IPS-20b (cell line): ENCODE measurements at regions not wholly inside any gene's neighbourhood (a gene's known extent, or its start where the extent isn't known, plus 50 kb on each side); places are given as distances from the start of the nearest gene placed in this dataset.

ENCODE experiments used
- H3K27ac ChIP-seq: one replicate; pipeline ENCODE4 v1.5.1; 2013; ENCODE audit warnings: low read length
- H3K27me3 ChIP-seq: 2 replicates; pipeline ENCODE4 v1.6.1; 2013; ENCODE audit warnings: mild to moderate bottlenecking, low read length, inconsistent platforms; ENCODE audit not compliant: insufficient read depth
- H3K36me3 ChIP-seq: 2 replicates; pipeline ENCODE4 v1.6.1; 2013; ENCODE audit warnings: low read depth, mild to moderate bottlenecking, inconsistent platforms, low read length, moderate library complexity; ENCODE audit not compliant: insufficient read depth
- H3K4me1 ChIP-seq: 2 replicates; pipeline ENCODE4 v1.6.1; 2013; ENCODE audit warnings: mild to moderate bottlenecking, control low read depth, inconsistent platforms, low read length, moderate library complexity; ENCODE audit not compliant: insufficient read depth
- H3K4me3 ChIP-seq: 2 replicates; pipeline ENCODE4 v1.5.1; 2013; ENCODE audit warnings: mild to moderate bottlenecking, low read length, inconsistent platforms
- H3K9ac ChIP-seq: 2 replicates; pipeline ENCODE4 v1.6.1; 2013; ENCODE audit warnings: low read depth, mild to moderate bottlenecking, inconsistent platforms, low read length, moderate library complexity
- H3K9me3 ChIP-seq: 2 replicates; pipeline ENCODE4 v1.6.1; 2013; ENCODE audit warnings: mild to moderate bottlenecking, low read depth, low read length, inconsistent platforms; ENCODE audit not compliant: insufficient read depth

DNA sequence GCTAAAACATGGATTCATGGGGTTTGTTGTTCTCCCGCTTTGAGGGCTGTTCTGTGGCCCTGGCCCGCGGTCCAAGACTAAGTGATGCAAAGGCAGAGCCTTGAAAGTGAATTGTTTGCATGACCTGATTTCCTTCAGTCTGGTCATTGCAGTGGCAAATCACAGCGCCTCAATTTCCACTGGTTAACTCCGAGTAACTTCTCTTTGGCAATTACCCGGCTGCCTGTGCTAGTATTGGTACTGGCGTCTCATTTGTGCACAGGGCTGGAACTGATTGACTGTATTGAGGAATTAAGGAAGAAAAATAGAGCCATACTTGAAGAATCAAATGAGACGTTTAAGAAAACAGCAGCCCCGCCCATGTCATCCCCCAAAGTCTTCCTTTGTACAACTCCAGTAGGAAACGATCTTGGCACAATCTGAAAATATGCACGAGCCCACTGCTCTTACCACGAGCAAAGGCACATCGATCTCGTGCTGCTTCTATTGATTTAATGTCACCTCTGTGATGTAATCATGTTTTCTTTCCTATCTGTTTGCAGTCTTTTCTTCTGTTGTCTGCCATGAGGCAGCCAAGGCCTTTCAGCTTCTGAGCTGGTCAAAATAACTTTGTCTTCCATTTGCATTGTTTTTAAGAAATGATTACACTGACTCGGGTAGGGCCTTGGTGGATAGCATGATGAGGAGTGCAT, 60.6 kb upstream of the SHH start:
- no peak overlapping the region for H3K4me3 ChIP-seq
- H3K27ac ChIP-seq, result no peak overlapping the region
- no peaks in the 10 kb centered on the region for H3K4me1 ChIP-seq
- H3K9me3 ChIP-seq, result no peaks in the 10 kb centered on the region
- H3K27me3 ChIP-seq, result no peaks in the 10 kb centered on the region
- no peak overlapping the region for H3K9ac ChIP-seq
- H3K36me3 ChIP-seq, result no peaks in the 10 kb centered on the region

DNA sequence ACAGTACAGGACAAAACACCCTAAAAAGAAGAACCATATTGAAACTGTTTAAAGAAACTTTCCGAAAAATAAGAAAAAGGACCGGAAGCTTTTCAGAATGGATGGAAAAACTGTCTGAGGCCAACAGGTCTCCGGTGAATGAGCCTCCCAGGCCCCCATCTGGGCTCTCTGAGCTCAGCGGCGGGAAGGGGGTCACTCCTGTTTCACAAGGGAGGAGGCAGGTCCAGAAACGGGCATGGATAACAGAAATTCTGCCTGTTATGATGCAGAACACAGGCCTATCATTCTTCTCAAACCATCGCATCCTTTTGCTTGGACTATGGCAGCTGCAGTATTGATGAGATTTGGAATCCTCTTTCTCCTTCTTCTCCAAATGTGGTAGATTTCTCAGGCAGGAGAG, 58.9 kb upstream of the SHH start:
- Histone ChIP-seq H3K36me3 (no peaks in the 10 kb centered on the region), H3K27ac (no peak overlapping the region), H3K4me3 (no peak overlapping the region), H3K9ac (no peak overlapping the region), H3K4me1 (no peaks in the 10 kb centered on the region), H3K9me3 (no peaks in the 10 kb centered on the region), H3K27me3 (no peaks in the 10 kb centered on the region)

DNA sequence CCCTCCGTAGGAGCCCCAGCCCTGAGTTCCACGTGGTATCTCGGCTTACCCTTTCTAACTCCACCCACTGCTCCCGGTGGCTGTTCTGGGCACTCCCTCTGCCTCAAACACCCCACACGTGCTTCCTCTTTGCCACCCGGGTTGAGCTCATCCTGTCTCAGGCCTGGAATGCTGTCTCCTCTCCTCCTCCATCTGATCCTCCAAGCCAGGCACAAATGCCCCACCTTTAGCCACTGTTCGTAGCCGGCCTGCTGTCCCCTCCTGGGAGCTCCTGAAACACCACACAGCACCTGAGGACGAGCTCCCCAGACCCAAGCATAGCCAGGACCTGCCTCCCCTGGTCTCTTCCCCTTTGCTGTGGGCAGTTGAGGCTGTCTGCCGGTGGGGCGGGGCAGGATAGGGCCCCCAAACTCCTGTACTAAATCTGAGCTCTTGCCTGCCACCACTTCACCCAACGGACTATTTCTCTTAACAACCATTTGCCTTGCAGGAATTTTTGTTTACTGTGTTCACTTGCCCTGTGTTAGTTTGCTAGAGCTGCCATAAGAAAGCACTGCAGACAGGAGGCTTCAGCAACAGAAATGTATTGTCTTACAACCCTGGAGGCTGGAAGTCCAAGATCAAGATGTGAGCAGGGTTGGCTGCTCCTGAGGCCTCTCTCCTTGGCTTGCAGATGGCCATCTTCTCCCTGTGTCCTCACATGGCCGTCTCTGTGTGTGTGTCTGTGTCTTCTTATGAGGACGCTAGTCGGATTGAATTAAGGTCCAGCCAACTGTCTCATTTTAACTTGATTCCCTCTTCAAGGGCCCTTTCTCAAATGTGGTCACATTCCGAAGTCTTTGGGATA, 58.3 kb upstream of the SHH start:
- no peak overlapping the region for H3K27ac ChIP-seq
- no peaks in the 10 kb centered on the region for H3K36me3 ChIP-seq
- no peak overlapping the region for H3K4me3 ChIP-seq
- H3K9ac ChIP-seq, result no peak overlapping the region
- no peaks in the 10 kb centered on the region for H3K9me3 ChIP-seq
- no peaks in the 10 kb centered on the region for H3K4me1 ChIP-seq
- no peaks in the 10 kb centered on the region for H3K27me3 ChIP-seq

DNA sequence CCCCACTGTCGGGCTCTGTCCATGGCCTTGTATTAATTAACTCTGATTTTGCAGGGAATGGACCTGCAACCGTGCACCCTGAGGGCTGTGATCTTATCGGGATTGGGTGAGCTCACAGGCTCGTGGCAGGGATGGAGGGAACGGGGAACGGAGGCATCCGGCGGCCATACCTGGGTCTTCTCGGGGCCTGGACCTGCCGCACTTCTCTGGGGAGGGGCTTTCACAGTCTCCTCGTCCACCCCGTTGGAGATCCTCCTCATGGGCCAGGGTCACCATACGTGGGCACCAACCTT, 57.5 kb upstream of the SHH start:
- no peaks in the 10 kb centered on the region for H3K4me1 ChIP-seq
- no peak overlapping the region for H3K9ac ChIP-seq
- no peaks in the 10 kb centered on the region for H3K9me3 ChIP-seq
- no peaks in the 10 kb centered on the region for H3K27me3 ChIP-seq
- H3K36me3 ChIP-seq, result no peaks in the 10 kb centered on the region
- H3K4me3 ChIP-seq, result no peak overlapping the region
- no peak overlapping the region for H3K27ac ChIP-seq

DNA sequence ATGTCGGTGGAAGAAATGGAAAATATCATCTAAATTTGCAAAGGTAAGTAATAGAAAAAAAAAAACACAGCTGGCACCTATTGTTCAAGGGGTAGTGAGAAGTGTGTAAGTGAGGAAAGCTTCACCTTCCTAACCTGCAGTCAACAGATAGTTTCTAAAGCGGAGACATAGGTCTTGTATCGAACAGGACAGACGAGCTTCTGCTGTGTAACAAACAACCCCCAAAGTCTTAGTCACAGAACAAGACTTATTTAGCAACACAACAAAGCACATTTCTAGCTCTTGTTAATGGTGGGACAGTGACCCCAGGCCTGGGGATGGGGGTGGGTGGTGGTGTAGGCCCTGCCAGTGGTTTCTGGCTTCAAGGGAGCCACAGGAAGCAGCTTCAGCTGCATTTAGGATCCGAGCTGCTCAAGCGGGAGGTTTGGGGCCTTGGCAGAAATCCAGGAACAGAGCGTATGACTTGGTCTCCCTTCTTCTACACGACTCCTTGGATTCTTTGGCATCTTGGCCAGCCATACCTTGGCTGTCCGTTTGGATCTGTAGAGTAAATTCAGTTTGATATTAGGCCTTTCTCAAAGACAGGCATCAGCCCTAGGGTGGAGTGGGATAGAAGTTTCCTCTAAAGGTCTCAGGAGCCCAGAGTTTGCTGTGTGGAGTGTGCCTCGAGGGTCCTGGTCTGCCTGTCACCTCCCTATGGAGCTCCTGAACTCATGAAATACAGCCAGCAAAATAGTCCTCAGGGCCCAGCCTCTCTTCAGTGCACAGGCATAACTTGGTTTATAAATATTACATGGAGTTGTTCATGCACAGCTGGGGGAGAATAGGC, 56.9 kb upstream of the SHH start:
- no peak overlapping the region for H3K4me3 ChIP-seq
- H3K4me1 ChIP-seq, result no peaks in the 10 kb centered on the region
- no peak overlapping the region for H3K9ac ChIP-seq
- H3K27ac ChIP-seq, result no peak overlapping the region
- H3K27me3 ChIP-seq, result no peaks in the 10 kb centered on the region
- no peaks in the 10 kb centered on the region for H3K9me3 ChIP-seq
- H3K36me3 ChIP-seq, result no peaks in the 10 kb centered on the region

DNA sequence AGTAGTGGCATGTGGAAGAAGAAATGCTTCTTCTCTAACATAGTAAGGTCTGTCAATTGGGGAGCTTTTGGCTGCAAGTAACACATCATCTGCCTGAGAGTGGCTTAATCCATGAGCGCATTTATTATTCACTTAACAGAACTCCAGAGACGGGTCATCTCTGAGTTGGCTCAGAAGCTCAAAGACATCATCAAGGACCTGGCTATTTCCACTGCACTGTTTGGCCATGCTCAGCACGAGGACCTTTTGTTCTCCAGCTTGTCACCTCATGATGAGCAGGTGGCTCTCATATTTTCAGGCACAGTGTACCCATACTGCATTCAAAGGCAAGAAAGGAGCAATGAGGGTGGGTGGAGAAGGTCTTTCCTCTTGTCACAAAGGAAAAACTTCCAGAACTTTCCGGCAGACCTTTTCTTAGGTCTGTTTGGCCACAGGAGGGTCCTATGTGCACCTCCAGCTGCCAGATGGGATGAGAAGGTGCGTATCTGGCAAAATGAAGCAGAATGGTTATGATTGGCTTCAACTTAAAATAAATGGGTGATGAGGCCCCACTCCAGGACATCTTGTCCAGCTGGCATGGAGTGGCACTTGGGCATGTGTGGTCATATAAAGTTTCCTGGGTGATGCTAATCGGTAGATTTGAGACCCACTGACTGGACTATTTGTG, 55.6 kb upstream of the SHH start:
- no peak overlapping the region for H3K27ac ChIP-seq
- no peaks in the 10 kb centered on the region for H3K36me3 ChIP-seq
- no peak overlapping the region for H3K9ac ChIP-seq
- no peaks in the 10 kb centered on the region for H3K4me1 ChIP-seq
- no peak overlapping the region for H3K4me3 ChIP-seq
- no peaks in the 10 kb centered on the region for H3K27me3 ChIP-seq
- H3K9me3 ChIP-seq, result no peaks in the 10 kb centered on the region

DNA sequence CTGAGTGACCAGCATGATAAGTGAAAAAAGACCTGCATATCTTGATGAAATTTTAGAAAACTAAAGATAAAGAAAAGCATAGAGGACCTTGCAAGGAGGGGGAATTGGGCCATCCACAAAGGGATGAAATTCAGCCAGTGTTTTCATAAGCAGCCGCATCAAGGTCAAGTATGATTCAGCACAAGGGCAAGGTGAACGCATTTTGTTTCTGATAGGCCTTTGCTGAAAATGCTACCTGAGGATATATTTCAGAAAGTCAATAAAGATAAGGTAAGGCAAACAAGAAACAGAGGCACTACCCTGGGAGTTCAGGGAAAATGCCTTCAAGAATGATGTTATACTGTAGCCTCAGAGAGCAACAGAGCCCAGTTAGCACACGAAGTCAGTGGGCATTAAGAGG, 55.0 kb upstream of the SHH start:
- H3K4me1 ChIP-seq, result no peaks in the 10 kb centered on the region
- H3K9me3 ChIP-seq, result no peaks in the 10 kb centered on the region
- no peaks in the 10 kb centered on the region for H3K27me3 ChIP-seq
- no peak overlapping the region for H3K4me3 ChIP-seq
- no peak overlapping the region for H3K9ac ChIP-seq
- H3K36me3 ChIP-seq, result no peaks in the 10 kb centered on the region
- no peak overlapping the region for H3K27ac ChIP-seq

DNA sequence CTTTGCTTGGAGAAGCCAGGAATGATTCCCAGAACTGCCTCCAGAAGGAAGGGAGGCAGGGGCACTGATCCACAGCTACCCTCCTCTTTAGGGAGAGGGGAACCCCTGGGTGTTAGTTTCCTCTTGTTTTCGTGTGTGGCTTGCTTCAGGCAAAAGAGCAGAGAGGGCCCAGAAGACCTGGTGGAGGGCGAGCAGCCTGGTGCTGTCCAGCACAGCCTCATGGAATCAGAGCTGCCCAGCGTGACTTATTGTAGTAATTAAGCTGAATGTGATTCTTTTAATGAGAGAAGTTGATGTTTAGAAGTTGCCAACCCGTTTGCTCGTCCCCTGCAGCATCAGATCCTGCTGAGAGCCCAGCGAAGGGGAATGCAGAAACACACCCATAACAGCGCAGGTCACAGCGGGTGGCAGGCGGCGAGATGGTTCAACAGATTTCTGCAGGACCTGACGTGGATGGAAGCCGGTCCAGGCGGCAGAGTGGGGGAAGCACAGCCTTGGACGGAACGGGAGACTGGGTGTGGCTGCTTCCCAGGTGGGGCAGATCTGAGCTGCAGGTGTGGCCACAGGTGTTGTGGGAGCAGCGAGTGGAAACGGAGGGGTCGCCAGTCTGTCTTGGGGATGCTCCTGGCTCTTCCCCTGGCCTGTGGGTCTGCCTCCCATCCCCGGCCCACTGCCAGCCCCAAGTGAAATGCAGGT, 53.7 kb upstream of the SHH start:
- Histone ChIP-seq H3K4me3 (no peak overlapping the region), H3K27me3 (no peaks in the 10 kb centered on the region), H3K27ac (no peak overlapping the region), H3K9ac (no peak overlapping the region), H3K9me3 (no peaks in the 10 kb centered on the region), H3K4me1 (no peaks in the 10 kb centered on the region), H3K36me3 (no peaks in the 10 kb centered on the region)

DNA sequence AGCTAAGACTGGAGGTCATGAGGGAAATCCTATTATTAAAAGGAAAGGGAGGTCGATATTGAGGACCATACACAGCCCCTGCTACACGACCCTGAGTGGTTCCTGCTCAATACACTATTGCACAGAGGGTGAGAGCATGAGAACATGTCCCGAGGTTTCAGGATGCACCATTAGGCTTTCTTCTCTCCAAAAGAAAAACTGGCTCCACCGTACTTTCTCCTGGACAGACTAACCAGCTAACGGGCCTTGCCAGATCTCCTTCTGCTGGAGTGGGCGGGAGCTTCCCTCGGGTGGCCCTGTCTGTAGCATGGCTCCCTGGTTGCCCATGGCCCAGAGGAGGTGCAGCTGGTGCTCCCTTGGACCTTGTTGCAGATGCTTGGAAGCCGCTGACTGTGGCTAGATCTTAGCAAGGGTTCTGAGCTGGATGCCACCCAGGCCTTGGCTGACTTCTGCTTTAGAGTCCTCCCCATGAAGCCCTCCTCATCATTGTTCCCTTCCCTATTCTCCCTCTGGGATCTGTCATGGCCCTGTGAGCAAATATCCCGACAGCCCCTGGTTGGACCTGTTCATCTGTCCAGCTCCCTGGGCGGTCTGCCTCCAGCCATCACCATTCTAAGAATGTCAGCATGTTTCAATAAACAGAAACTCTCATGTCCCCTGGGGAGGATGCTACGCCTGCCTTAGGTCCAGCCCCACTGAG, 52.9 kb upstream of the SHH start:
- Histone ChIP-seq H3K27ac (no peak overlapping the region), H3K4me3 (no peak overlapping the region), H3K4me1 (no peaks in the 10 kb centered on the region), H3K27me3 (0 out of 2 replicates have a peak, but pooled peaks cover 5% of the 10 kb centered on the region), H3K9me3 (no peaks in the 10 kb centered on the region), H3K36me3 (no peaks in the 10 kb centered on the region), H3K9ac (no peak overlapping the region)

DNA sequence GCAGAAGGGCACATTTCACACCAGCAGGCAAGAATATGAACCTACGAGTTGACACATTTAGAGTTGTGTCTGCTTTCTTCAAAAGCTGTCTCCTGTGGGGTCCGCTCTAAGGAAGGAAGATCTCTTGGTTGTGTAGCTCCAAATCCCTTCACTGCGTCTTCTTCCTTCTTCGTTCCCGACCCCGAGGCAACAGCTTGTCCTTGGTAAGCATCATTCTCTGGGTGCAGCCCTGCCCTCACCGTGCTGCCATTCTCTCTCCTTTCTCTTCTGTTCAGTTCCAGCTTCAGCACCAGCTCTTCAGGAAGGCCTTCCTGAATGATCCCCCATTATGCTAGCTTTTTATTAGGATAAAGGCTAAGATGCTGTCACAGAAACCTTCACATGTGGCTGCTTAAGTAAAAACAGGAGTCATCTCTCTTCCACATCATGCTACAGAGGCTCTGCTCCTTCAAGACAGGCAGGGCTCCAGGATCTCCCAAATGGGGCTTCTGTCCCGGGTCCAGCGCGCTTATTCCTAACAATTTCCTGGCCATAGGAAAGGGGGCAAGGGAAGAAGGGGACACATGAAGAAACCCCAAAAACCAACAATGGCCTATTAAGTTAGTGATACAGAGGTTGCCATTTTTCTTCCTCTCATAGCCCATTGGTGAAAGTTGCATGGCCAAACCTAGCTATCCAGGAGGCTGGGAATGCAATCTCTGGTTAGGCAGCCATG, 52.2 kb upstream of the SHH start:
- H3K36me3 ChIP-seq, result no peaks in the 10 kb centered on the region
- no peak overlapping the region for H3K27ac ChIP-seq
- no peak overlapping the region for H3K9ac ChIP-seq
- no peak overlapping the region for H3K4me3 ChIP-seq
- 0 out of 2 replicates have a peak, but pooled peaks cover 7% of the 10 kb centered on the region for H3K27me3 ChIP-seq
- no peaks in the 10 kb centered on the region for H3K4me1 ChIP-seq
- no peaks in the 10 kb centered on the region for H3K9me3 ChIP-seq
